ENCODE measurements at regions not wholly inside any gene's neighbourhood (a gene's known extent, or its start where the extent isn't known, plus 50 kb on each side); places are given as distances from the start of the nearest gene placed in this dataset.

GRCh38 chr19:30877661-30878113 lies 471.5 kb downstream of the TSHZ3 start:
- Histone ChIP-seq H3K27ac (ENCODE audit: low read depth in 2 of 2, low read length in 2 of 2) (no peak overlapping the region), H3K9ac (ENCODE audit: low read depth in 1 of 2, low read length in 2 of 2) (no peak overlapping the region), H3K27me3 (ENCODE audit: control insufficient read depth in 2 of 2, insufficient read depth in 2 of 2, low read length in 2 of 2) (no peaks in the 10 kb centered on the region), H3K9me3 (ENCODE audit: control insufficient read depth in 2 of 2, low read length in 2 of 2) (no peaks in the 10 kb centered on the region), H3K36me3 (ENCODE audit: control insufficient read depth in 2 of 2, insufficient read depth in 2 of 2, low read length in 2 of 2) (no peaks in the 10 kb centered on the region), H3K4me3 (ENCODE audit: low read length in 2 of 2) (no peak overlapping the region), H3K4me1 (ENCODE audit: control insufficient read depth in 2 of 2, insufficient read depth in 2 of 2, low read length in 2 of 2) (no peaks in the 10 kb centered on the region)

- no peak overlapping the region for H3K27ac ChIP-seq (ENCODE audit: low read depth in 2 of 2, low read length in 2 of 2)
- H3K36me3 ChIP-seq (ENCODE audit: control insufficient read depth in 2 of 2, insufficient read depth in 2 of 2, low read length in 2 of 2), result no peaks in the 10 kb centered on the region
- H3K4me3 ChIP-seq (ENCODE audit: low read length in 2 of 2), result no peak overlapping the region
- no peaks in the 10 kb centered on the region for H3K27me3 ChIP-seq (ENCODE audit: control insufficient read depth in 2 of 2, insufficient read depth in 2 of 2, low read length in 2 of 2)
- no peaks in the 10 kb centered on the region for H3K4me1 ChIP-seq (ENCODE audit: control insufficient read depth in 2 of 2, insufficient read depth in 2 of 2, low read length in 2 of 2)
- H3K9ac ChIP-seq (ENCODE audit: low read depth in 1 of 2, low read length in 2 of 2), result no peak overlapping the region
- H3K9me3 ChIP-seq (ENCODE audit: control insufficient read depth in 2 of 2, low read length in 2 of 2), result no peaks in the 10 kb centered on the region
Measured at GRCh38 chr19:30873691-30874090, 475.5 kb downstream of the TSHZ3 start.

- Histone ChIP-seq H3K9me3 (ENCODE audit: control insufficient read depth in 2 of 2, low read length in 2 of 2) (no peaks in the 10 kb centered on the region), H3K4me3 (ENCODE audit: low read length in 2 of 2) (no peak overlapping the region), H3K27me3 (ENCODE audit: control insufficient read depth in 2 of 2, insufficient read depth in 2 of 2, low read length in 2 of 2) (no peaks in the 10 kb centered on the region), H3K27ac (ENCODE audit: low read depth in 2 of 2, low read length in 2 of 2) (no peak overlapping the region), H3K36me3 (ENCODE audit: control insufficient read depth in 2 of 2, insufficient read depth in 2 of 2, low read length in 2 of 2) (no peaks in the 10 kb centered on the region), H3K9ac (ENCODE audit: low read depth in 1 of 2, low read length in 2 of 2) (no peak overlapping the region), H3K4me1 (ENCODE audit: control insufficient read depth in 2 of 2, insufficient read depth in 2 of 2, low read length in 2 of 2) (no peaks in the 10 kb centered on the region)
Measured at GRCh38 chr19:30873003-30873402, 476.2 kb downstream of the TSHZ3 start.

- Histone ChIP-seq H3K4me1 (ENCODE audit: control insufficient read depth in 2 of 2, insufficient read depth in 2 of 2, low read length in 2 of 2) (no peaks in the 10 kb centered on the region), H3K27me3 (ENCODE audit: control insufficient read depth in 2 of 2, insufficient read depth in 2 of 2, low read length in 2 of 2) (no peaks in the 10 kb centered on the region), H3K9me3 (ENCODE audit: control insufficient read depth in 2 of 2, low read length in 2 of 2) (no peaks in the 10 kb centered on the region), H3K9ac (ENCODE audit: low read depth in 1 of 2, low read length in 2 of 2) (no peak overlapping the region), H3K27ac (ENCODE audit: low read depth in 2 of 2, low read length in 2 of 2) (no peak overlapping the region), H3K36me3 (ENCODE audit: control insufficient read depth in 2 of 2, insufficient read depth in 2 of 2, low read length in 2 of 2) (no peaks in the 10 kb centered on the region), H3K4me3 (ENCODE audit: low read length in 2 of 2) (no peak overlapping the region)
Measured at GRCh38 chr19:30871979-30872378, 477.3 kb downstream of the TSHZ3 start.

- Histone ChIP-seq H3K27ac (ENCODE audit: low read depth in 2 of 2, low read length in 2 of 2) (no peak overlapping the region), H3K36me3 (ENCODE audit: control insufficient read depth in 2 of 2, insufficient read depth in 2 of 2, low read length in 2 of 2) (no peaks in the 10 kb centered on the region), H3K27me3 (ENCODE audit: control insufficient read depth in 2 of 2, insufficient read depth in 2 of 2, low read length in 2 of 2) (no peaks in the 10 kb centered on the region), H3K4me1 (ENCODE audit: control insufficient read depth in 2 of 2, insufficient read depth in 2 of 2, low read length in 2 of 2) (no peaks in the 10 kb centered on the region), H3K9ac (ENCODE audit: low read depth in 1 of 2, low read length in 2 of 2) (no peak overlapping the region), H3K4me3 (ENCODE audit: low read length in 2 of 2) (no peak overlapping the region), H3K9me3 (ENCODE audit: control insufficient read depth in 2 of 2, low read length in 2 of 2) (no peaks in the 10 kb centered on the region)
Measured at GRCh38 chr19:30870876-30871275, 478.4 kb downstream of the TSHZ3 start.

GRCh38 chr19:30865511-30865910 lies 483.7 kb downstream of the TSHZ3 start:
- H3K9me3 ChIP-seq (ENCODE audit: control insufficient read depth in 2 of 2, low read length in 2 of 2), result peaks cover 0 to 2% of the 10 kb centered on the region in 2 donors
- H3K4me3 ChIP-seq (ENCODE audit: low read length in 2 of 2), result no peak overlapping the region
- no peaks in the 10 kb centered on the region for H3K27me3 ChIP-seq (ENCODE audit: control insufficient read depth in 2 of 2, insufficient read depth in 2 of 2, low read length in 2 of 2)
- H3K27ac ChIP-seq (ENCODE audit: low read depth in 2 of 2, low read length in 2 of 2), result no peak overlapping the region
- no peak overlapping the region for H3K9ac ChIP-seq (ENCODE audit: low read depth in 1 of 2, low read length in 2 of 2)
- H3K36me3 ChIP-seq (ENCODE audit: control insufficient read depth in 2 of 2, insufficient read depth in 2 of 2, low read length in 2 of 2), result no peaks in the 10 kb centered on the region
- no peaks in the 10 kb centered on the region for H3K4me1 ChIP-seq (ENCODE audit: control insufficient read depth in 2 of 2, insufficient read depth in 2 of 2, low read length in 2 of 2)

- Histone ChIP-seq H3K36me3 (ENCODE audit: control insufficient read depth in 2 of 2, insufficient read depth in 2 of 2, low read length in 2 of 2) (no peaks in the 10 kb centered on the region), H3K27me3 (ENCODE audit: control insufficient read depth in 2 of 2, insufficient read depth in 2 of 2, low read length in 2 of 2) (no peaks in the 10 kb centered on the region), H3K9ac (ENCODE audit: low read depth in 1 of 2, low read length in 2 of 2) (no peak overlapping the region), H3K4me1 (ENCODE audit: control insufficient read depth in 2 of 2, insufficient read depth in 2 of 2, low read length in 2 of 2) (no peaks in the 10 kb centered on the region), H3K9me3 (ENCODE audit: control insufficient read depth in 2 of 2, low read length in 2 of 2) (peaks cover 0 to 2% of the 10 kb centered on the region in 2 donors), H3K27ac (ENCODE audit: low read depth in 2 of 2, low read length in 2 of 2) (no peak overlapping the region), H3K4me3 (ENCODE audit: low read length in 2 of 2) (no peak overlapping the region)
Measured at GRCh38 chr19:30864391-30865215, 484.6 kb downstream of the TSHZ3 start.

GRCh38 chr19:30862876-30863275 lies 486.4 kb downstream of the TSHZ3 start:
- H3K9me3 ChIP-seq (ENCODE audit: control insufficient read depth in 2 of 2, low read length in 2 of 2), result peaks cover 0 to 2% of the 10 kb centered on the region in 2 donors
- H3K4me3 ChIP-seq (ENCODE audit: low read length in 2 of 2), result no peak overlapping the region
- no peaks in the 10 kb centered on the region for H3K27me3 ChIP-seq (ENCODE audit: control insufficient read depth in 2 of 2, insufficient read depth in 2 of 2, low read length in 2 of 2)
- H3K27ac ChIP-seq (ENCODE audit: low read depth in 2 of 2, low read length in 2 of 2), result no peak overlapping the region
- no peak overlapping the region for H3K9ac ChIP-seq (ENCODE audit: low read depth in 1 of 2, low read length in 2 of 2)
- no peaks in the 10 kb centered on the region for H3K4me1 ChIP-seq (ENCODE audit: control insufficient read depth in 2 of 2, insufficient read depth in 2 of 2, low read length in 2 of 2)
- H3K36me3 ChIP-seq (ENCODE audit: control insufficient read depth in 2 of 2, insufficient read depth in 2 of 2, low read length in 2 of 2), result no peaks in the 10 kb centered on the region

GRCh38 chr19:30861919-30862318 lies 487.3 kb downstream of the TSHZ3 start:
- Histone ChIP-seq H3K36me3 (ENCODE audit: control insufficient read depth in 2 of 2, insufficient read depth in 2 of 2, low read length in 2 of 2) (no peaks in the 10 kb centered on the region), H3K4me1 (ENCODE audit: control insufficient read depth in 2 of 2, insufficient read depth in 2 of 2, low read length in 2 of 2) (no peaks in the 10 kb centered on the region), H3K9ac (ENCODE audit: low read depth in 1 of 2, low read length in 2 of 2) (no peak overlapping the region), H3K4me3 (ENCODE audit: low read length in 2 of 2) (no peak overlapping the region), H3K9me3 (ENCODE audit: control insufficient read depth in 2 of 2, low read length in 2 of 2) (peaks cover 0 to 2% of the 10 kb centered on the region in 2 donors), H3K27me3 (ENCODE audit: control insufficient read depth in 2 of 2, insufficient read depth in 2 of 2, low read length in 2 of 2) (no peaks in the 10 kb centered on the region), H3K27ac (ENCODE audit: low read depth in 2 of 2, low read length in 2 of 2) (no peak overlapping the region)

GRCh38 chr19:30857966-30858490 lies 485.8 kb downstream of the ZNF536 start:
- no peaks in the 10 kb centered on the region for H3K36me3 ChIP-seq (ENCODE audit: control insufficient read depth in 2 of 2, insufficient read depth in 2 of 2, low read length in 2 of 2)

More at GRCh38 chr19:30857966-30858490, 485.8 kb downstream of the ZNF536 start:
- no peak overlapping the region for H3K27ac ChIP-seq (ENCODE audit: low read depth in 2 of 2, low read length in 2 of 2)
- H3K27me3 ChIP-seq (ENCODE audit: control insufficient read depth in 2 of 2, insufficient read depth in 2 of 2, low read length in 2 of 2), result no peaks in the 10 kb centered on the region
- H3K4me1 ChIP-seq (ENCODE audit: control insufficient read depth in 2 of 2, insufficient read depth in 2 of 2, low read length in 2 of 2), result no peaks in the 10 kb centered on the region
- H3K4me3 ChIP-seq (ENCODE audit: low read length in 2 of 2), result no peak overlapping the region
- no peaks in the 10 kb centered on the region for H3K9me3 ChIP-seq (ENCODE audit: control insufficient read depth in 2 of 2, low read length in 2 of 2)
- H3K9ac ChIP-seq (ENCODE audit: low read depth in 1 of 2, low read length in 2 of 2), result no peak overlapping the region

Data from mucosa of rectum (tissue), 2 donors.